NCI-H1105 treated with DMSO at 0.1 percent for 48 hours (cell line): ENCODE measurements at regions not wholly inside any gene's neighbourhood (a gene's known extent, or its start where the extent isn't known, plus 50 kb on each side); places are given as distances from the start of the nearest gene placed in this dataset.

Source experiments
- DNase-seq: peaks from one replicate; lab custom pipeline; 2025; lab: John Stamatoyannopoulos, UW

DNA sequence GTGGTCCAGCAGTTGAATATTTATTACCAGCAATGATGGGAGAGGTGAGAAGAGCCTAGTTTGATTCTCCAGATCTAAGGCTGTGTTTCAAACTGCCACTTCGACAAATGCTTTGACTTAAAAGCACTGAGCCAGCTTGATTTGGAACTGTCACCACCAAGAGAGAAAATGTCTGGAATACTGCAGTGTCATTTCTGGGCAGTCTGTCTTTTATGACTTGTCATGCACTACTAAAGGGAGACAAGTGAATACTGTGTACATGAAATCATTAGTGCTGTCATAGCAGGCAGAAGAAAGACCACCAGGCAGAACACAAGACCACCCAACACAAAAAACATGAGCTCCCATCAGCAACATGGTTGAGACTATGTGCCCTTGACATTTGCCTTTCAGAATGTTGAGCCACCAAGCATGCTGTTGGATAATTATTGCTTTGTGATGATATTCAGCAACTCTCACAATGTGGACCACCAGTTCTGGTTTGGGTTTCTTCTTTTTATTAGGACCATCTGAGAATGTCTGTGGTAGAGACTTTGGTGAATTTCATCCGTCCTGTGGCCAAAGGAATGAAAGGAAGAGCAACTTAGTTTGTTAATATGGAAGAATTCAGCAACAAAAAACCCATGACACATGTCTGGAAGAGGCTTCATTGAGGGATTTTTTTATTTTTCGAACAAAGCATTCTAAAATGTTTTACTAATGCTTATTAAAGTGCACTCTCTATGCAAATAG lies 125.8 kb downstream of the NTMT2 start:
- no peak for DNase-seq

DNA sequence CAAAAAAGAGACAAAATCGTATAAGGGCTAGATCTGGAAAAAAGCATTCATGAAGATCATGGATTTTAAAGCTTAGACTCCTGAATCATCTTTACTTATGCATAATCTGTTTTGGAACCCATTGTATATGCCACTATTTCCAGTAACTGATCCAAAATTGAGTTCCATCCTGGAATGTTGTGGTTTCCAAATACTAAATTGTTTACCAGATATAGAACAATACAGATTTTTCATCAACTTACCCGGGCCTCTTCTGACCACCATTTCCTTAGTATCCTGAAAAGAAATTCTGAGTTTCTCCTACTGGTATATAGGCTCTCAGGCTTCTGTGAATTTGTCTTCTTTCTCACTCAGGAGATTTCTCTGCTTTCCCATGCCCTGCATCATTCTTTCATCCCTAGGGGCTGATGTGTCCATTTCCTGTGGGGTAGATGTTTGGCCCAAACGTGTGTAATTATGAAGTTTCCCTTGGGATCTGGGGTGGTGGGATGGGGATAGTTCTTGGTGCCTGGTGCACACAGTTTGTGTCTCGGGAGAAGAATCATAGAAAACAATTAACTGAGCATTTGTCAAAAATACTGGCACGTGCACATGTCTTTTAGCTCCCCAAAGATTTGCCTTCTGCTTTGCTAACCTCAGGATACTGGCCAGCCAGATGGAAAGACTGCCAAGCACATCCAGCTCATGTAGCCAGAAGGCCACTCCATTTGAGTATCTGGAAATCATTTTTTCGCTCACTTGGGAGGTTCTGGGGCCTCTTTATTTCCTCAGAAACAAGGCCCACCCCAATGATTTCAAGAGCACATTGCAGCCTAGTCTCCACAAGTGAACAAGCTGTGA lies 127.8 kb downstream of the NTMT2 start:
- no peak for DNase-seq

GRCh38 chr1:170274131-170274501 lies 128.4 kb downstream of the NTMT2 start:
- no peak for DNase-seq

DNA sequence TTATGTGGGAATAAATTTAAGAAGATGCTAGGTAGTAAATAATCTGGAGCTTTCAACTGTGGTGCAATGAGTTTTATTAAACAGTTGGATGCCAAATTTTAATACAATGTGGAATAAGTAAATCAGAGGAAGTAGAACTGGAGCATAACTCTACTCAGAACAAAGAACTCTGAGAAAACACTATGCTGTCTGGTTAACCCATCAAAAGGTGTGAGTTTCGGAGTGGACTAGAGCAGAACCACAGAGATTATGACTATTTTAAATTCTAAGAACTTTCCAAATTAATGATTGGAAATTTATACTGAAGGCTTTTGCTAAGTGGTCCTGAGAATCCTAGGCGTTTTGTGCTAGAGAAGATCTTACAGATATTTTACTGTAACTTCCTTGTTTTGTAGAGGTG lies 132.2 kb downstream of the NTMT2 start:
- DNase-seq = no peak

GRCh38 chr1:170284016-170284415 lies 138.3 kb downstream of the NTMT2 start:
- no peak for DNase-seq

DNA sequence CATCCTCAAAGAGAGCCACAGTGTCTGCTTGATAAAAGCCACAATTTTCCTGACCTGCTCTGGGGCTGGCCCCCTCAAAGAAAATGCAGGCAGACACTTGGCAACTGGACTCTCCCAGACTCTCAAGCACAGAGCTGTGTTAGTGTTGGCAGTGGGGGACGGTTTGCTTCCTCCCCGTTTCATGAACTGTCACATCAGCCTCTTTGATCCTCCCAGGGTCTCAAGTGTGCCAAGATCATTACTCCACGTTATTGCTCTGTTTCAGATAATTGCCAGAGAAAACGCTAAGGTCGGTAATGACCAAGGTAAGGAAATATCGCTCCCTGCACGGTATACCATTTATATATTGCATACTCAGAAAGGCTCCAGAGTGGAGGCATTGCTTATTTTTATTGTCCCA lies 138.8 kb downstream of the NTMT2 start:
- DNase-seq = peak; percentile 73

DNA sequence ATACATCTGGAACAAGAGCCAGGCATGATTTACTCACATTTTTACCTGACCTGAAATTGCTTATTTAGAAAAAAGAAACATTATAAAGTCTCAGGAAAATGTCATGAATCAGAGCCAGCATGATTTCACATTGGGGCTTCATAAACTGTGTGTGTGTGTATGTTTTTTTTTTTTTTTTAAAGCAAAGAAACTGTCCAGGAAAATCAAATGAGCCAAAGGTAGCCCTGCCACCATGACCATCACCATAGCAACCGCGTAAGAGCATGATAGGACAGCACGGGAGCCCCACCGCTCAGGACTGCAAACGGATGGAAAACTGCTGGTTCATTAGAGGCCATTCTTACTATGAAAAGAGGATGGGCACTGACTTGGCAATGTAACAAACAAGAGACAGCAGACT lies 139.2 kb downstream of the NTMT2 start:
- peak; percentile 85 for DNase-seq

DNA sequence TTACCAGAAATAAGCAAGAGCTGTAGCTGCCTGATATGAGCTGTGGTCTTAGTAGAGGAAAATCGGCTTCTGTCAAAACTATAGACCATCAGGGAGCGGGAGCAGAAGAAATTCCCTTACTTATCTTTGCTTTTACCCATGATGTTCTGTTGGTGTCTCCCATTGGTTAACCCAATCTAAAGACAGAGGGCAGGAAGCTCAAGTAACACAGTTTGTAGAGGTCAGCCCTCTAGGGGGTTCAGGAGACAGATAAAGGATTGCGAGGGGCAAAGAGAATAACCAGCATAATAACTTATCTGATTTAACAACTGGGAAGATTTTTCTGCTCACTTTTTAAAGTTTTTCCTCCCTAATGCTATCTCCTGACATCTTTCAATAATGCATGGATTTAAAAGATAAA lies 142.4 kb downstream of the NTMT2 start:
- DNase-seq = no peak

DNA sequence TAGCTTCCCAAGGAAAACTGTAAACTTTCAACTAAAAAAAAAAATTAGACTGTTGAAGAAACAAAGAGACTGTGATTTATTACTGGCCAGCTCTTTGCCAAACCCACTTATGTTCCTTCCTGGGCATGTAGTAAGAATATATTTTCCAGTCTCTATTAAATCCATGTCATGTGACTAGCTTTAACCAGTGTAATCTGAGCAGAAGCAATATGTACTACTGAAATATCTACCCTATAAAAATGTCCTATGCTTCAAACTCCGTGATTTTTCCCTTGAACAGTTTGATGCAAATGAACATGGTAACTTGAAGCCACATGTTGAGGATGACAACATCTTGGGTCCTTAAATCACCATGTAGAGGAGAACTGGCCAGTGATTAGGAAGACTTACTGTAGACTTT lies 144.5 kb downstream of the NTMT2 start:
- DNase-seq = no peak

DNA sequence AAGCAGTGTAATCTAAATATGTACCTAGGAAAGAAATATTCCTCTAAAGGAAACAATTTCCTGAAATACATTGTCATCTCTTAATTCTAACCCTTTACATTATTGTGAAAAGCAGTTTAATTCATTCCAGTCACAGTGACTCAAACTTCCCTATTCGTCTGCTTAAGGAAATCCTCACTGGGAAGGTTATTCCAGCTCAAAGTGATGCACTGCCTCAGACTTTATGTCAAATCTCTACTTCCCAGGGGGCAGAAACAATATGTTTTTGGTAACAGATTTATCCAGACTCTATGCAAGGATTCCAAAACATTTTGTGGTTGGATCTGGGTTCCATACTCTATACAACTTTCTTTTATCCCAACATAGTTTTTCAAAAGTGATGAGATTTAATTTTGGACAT lies 145.2 kb downstream of the NTMT2 start:
- no peak for DNase-seq

DNA sequence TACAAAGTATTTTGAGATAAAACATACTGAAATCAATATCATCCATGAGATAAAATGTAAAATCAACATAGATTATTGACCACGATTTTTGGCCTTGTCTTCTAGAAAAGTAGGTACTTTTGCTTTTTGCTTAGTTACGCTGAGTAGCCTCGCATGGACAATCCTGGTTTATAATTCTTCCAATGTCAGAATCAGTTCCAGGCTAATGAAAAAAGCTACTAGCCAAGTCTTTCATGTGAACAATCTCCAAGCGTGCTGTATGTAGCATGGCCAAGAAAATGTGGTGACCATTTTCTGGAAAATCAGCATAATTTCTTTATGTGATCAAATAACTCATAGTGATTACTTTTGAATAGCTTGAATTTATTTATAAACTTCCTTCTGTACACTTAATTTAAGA lies 145.8 kb downstream of the NTMT2 start:
- DNase-seq = no peak

DNA sequence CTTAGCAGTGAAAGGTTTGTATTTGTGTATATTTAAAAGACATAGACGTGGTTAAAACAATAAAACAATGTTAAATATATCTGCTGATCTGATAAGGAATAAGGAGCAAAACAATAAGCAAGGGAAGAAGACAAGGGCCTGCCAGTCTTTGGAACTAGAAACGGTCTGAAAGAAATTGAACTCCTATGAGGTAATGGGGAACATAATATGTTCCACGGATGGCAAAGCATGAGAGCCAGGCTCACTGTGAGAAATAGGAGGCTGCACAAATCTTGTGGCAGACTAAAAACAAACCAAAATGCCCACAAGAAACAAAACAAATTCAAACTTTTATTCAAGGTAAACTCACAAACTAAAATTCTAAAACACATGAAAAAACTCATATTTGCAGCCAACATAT lies 150.5 kb downstream of the NTMT2 start:
- DNase-seq = no peak

GRCh38 chr1:170296642-170297041 lies 150.9 kb downstream of the NTMT2 start:
- DNase-seq = no peak

DNA sequence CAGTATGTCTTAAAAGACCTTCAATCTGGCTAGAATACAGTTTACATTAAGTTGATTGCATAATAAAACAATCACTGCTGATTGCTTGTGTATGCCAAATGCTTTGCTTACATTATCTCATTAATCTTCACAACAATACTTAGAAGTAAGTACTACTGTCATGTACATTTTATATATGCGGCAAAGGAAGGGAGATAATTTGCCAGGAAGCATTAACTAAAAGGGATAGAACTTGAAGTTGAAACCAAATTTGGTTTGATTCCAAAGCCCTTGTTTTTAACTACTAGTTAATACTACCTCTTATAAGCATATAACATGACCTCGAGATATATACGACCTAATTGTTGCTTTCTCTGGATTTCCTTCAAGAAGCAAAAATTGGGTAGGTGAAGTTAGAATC lies 155.8 kb downstream of the NTMT2 start:
- no peak for DNase-seq

DNA sequence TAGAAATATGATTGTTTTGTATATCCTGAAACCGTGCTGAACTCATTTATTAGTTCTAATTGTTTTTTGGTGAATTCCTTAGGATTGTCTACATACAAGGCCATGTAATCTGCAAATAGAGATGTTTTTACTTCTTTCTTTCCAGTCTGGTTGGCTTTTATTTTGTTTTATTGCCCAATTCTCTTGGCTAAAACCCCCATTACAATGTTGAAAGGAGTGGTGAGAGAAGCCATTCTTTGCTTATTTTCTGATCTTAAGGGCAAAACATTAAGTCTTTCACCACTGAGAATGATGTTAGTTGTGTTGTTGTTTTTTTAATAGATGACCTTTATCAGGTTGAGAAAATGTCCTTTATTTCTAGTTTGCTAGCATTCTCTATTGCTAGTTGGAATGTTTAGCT lies 157.3 kb downstream of the NTMT2 start:
- no peak for DNase-seq

- no peak for DNase-seq
These were observed 160.2 kb downstream of the NTMT2 start for GRCh38 chr1:170305777-170306512.

DNA sequence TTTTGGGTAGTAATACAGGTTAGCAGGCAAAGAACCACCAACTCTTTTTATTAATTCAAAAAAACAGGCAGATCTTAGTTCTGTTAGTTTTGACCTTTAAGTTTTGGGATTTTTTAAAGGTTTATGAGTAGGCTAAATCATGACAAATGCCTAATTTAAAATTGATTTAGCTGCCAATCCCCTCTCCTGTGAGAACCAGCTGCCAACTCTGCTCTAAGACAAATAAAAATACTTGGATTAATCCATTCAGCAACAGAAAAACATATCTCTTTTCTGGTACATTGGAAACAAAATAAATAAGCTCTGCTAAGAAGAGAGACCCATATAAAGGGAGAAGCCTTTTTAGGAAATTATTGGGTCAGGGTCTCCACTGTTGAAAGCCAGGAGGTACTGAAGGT lies 160.8 kb downstream of the NTMT2 start:
- DNase-seq = no peak

- DNase-seq = no peak
These were observed 161.2 kb downstream of the NTMT2 start for GRCh38 chr1:170306948-170307347.

DNA sequence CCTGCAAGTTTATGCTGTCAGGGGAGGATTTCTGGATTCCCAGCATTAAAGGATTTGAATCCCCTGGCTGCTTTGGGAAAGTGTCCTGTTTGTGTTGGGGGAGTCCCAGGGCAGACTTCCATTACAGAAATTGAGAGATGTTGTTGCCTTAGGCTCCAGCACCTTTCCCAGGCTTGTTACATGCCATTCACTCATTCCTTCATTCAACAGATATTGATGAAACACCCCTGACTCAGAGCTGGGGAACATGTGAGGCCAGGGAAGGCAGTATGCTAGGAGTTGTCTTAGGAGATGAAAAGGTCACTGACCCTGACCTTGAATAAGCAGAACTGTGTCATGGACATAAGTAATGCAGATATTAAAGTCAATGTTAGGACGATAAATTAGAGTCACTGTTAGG lies 161.7 kb downstream of the NTMT2 start:
- DNase-seq = no peak

GRCh38 chr1:170309389-170310013 lies 163.7 kb downstream of the NTMT2 start:
- DNase-seq = no peak

DNA sequence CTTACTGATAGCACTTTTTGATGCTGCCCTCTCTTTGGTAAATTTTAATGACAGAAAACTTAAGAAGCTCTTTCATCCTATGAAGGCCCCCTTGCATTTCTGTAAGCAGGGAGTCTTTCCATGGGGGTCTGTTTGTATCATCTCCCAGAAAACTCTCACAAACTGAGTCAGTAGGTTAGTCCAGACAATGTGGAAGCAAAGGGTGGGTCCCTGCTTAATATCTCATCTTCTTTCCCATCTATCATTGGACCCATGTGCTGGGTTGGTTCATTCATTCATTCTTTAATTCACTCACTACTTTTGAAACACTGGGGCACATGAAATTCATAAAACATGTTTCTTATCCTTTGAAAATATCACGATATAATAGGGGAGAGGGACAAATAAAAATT lies 164.3 kb downstream of the NTMT2 start:
- no peak for DNase-seq

GRCh38 chr1:170310951-170311350 lies 165.2 kb downstream of the NTMT2 start:
- no peak for DNase-seq

DNA sequence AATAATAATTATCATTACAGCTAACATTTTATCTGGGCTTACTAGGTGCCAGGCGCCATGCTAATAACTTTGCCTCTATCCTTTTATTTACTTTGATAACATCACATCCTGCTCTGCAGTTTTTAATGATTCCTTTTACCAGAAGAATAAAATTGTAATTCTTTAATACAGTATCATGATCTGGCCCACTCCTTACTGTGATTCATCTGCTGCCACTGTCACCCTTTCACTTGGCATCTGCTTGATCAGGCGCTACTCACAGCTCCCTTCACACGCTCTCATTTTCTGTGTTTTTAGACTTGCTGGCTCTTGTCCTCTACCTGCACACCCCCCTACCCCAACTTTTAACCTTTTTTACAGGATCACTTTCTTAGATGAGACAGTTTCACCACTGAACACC lies 167.5 kb downstream of the NTMT2 start:
- no peak for DNase-seq
